Naive thymus-derived CD8-positive, alpha-beta T cell (primary cell): ENCODE measurements at regions not wholly inside any gene's neighbourhood (a gene's known extent, or its start where the extent isn't known, plus 50 kb on each side); places are given as distances from the start of the nearest gene placed in this dataset.
"Not testable (repeated sequence)": the region's sequence is repeated elsewhere in the genome, so short reads cannot be mapped to it uniquely, and the experiment has no call there.

Experiments
- ATAC-seq, 2 donors: fragments of 150-1000 bp; cut with Tn5 transposase in 1 of 2; sonication (Bioruptor Pico), chemical (Tn5 transposase) in 1 of 2; 1 replicate in 1 of 2; 2 replicates in 1 of 2; pipeline ENCODE4 v1.10.0; 2021; ENCODE audit warnings: mild to moderate bottlenecking in 2 of 2, moderate library complexity in 2 of 2
- POLR2A ChIA-PET: fragments of 350-600 bp; sonication (Branson Sonifier 250); formaldehyde crosslinking; loops from one replicate; lab custom pipeline; 2021; ENCODE audit warnings: antibody characterized with exemption; lab: Charles Lee
- DNase-seq, 10 donors: peaks; one replicate each; pipeline versions ENCODE4 v3.0.0 to v3.0.0-alpha.2; 2020 to 2022
- H3K27ac Mint-ChIP-seq, 10 donors: one replicate each; pipeline ENCODE4 v1.8.0; 2020 to 2022; ENCODE audit warnings: mild to moderate bottlenecking in 10 of 10, mixed read lengths in 10 of 10, moderate library complexity in 4 of 10, inconsistent platforms in 1 of 10
- H3K27me3 Mint-ChIP-seq, 5 donors: one replicate each; pipeline ENCODE4 v1.8.0; 2021 to 2022; ENCODE audit warnings: mixed read lengths in 5 of 5
- H3K36me3 Mint-ChIP-seq, 3 donors: one replicate each; pipeline ENCODE4 v1.8.0; 2020 to 2022; ENCODE audit warnings: mixed read lengths in 3 of 3, mild to moderate bottlenecking in 2 of 3, inconsistent platforms in 1 of 3
- H3K4me1 Mint-ChIP-seq, 4 donors: one replicate each; pipeline ENCODE4 v1.8.0; 2021 to 2022; ENCODE audit warnings: mixed read lengths in 4 of 4
- H3K4me3 Mint-ChIP-seq, 10 donors: one replicate each; pipeline ENCODE4 v1.8.0; 2020 to 2022; ENCODE audit warnings: mild to moderate bottlenecking in 10 of 10, mixed read lengths in 10 of 10, moderate library complexity in 6 of 10, inconsistent platforms in 1 of 10
- H3K9me3 Mint-ChIP-seq, 9 donors: one replicate each; pipeline ENCODE4 v1.8.0; 2020 to 2022; ENCODE audit warnings: mixed read lengths in 9 of 9, mild to moderate bottlenecking in 3 of 9, inconsistent platforms in 1 of 9, moderate library complexity in 1 of 9

DNA sequence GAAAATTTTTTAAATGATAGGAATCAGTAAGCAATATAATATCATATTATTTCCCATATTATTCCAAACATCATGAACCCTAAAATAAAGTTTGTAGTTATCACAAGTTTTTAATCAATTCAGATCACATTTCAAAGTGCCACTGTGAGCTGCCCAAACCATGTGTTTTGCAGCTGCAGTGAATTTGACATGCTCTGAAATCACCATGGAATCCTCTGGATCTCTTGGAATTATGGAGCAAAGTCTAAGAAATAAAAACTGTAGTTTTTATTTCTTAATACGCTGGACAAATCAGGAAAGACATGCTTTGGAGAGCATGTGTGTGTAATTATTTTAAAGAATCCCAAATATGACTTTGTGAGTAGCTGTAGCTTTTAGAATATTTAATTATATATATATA is 262.7 kb downstream of the ANKRD50 start:
- POLR2A ChIA-PET, result no interaction called here
- ATAC-seq, result no peak
- Mint-ChIP-seq H3K36me3 (peaks cover 0 to 6% (median 0%) of the 10 kb centered on the region in 3 donors), H3K4me3 (no peak overlapping the region), H3K4me1 (no peaks in the 10 kb centered on the region), H3K27ac (no peak overlapping the region), H3K9me3 (peaks cover 2 to 25% (median 8%) of the 10 kb centered on the region in 9 donors), H3K27me3 (peaks cover 0 to 4% (median 0%) of the 10 kb centered on the region in 5 donors)
- DNase-seq, result no peak

DNA sequence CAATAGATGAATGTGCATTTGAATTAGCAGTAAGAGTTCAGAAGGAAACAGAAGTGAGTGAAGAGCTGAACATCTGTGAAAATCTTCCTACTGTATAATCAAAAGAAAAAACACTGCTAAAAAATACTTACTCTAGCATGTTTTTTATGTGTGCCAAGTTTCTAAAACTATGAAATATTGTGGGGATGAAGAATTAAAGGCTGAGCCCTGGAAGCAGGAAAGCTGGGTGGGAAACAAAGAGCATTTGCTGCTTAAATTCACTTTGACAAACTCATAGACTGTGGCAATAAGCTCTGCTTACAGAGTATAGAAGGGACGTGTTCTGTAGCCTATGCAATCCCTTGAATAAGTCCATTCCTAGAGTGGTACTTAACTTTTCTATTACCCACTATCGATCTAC is 261.7 kb downstream of the ANKRD50 start:
- Mint-ChIP-seq H3K27me3 (peaks cover 0 to 4% (median 0%) of the 10 kb centered on the region in 5 donors), H3K27ac (no peak overlapping the region), H3K4me3 (no peak overlapping the region), H3K4me1 (no peaks in the 10 kb centered on the region), H3K36me3 (peaks cover 0 to 5% (median 0%) of the 10 kb centered on the region in 3 donors), H3K9me3 (peaks cover 2 to 24% (median 8%) of the 10 kb centered on the region in 9 donors)
- ATAC-seq (no peak), DNase-seq (no peak)
- POLR2A ChIA-PET, result no interaction called here

- H3K36me3 Mint-ChIP-seq, result no peaks in the 10 kb centered on the region
- ATAC-seq, result no peak
- no peak for DNase-seq
- H3K27me3 Mint-ChIP-seq, result peaks cover 0 to 1% (median 0%) of the 10 kb centered on the region in 5 donors
- no peaks in the 10 kb centered on the region for H3K4me1 Mint-ChIP-seq
- no peak overlapping the region for H3K4me3 Mint-ChIP-seq
- peaks cover 0 to 10% (median 2%) of the 10 kb centered on the region in 9 donors for H3K9me3 Mint-ChIP-seq
- POLR2A ChIA-PET, result no interaction called here
- H3K27ac Mint-ChIP-seq, result no peak overlapping the region
Observed at GRCh38 chr4:124454772-124455270, 257.7 kb downstream of the ANKRD50 start.

GRCh38 chr4:124455671-124456070 is 256.9 kb downstream of the ANKRD50 start:
- H3K36me3 Mint-ChIP-seq, result no peaks in the 10 kb centered on the region
- H3K4me3 Mint-ChIP-seq, result no peak overlapping the region
- peaks cover 0 to 1% (median 0%) of the 10 kb centered on the region in 5 donors for H3K27me3 Mint-ChIP-seq
- no peaks in the 10 kb centered on the region for H3K4me1 Mint-ChIP-seq
- ATAC-seq (no peak), DNase-seq (no peak)
- H3K27ac Mint-ChIP-seq, result no peak overlapping the region
- H3K9me3 Mint-ChIP-seq, result peaks cover 0 to 10% (median 2%) of the 10 kb centered on the region in 9 donors
- POLR2A ChIA-PET, result interaction anchor here (0.6 kb wide), 1 partner anchor 1331 kb away, joined by 7 read pairs; no protein-coding TSS in a partner anchor

- POLR2A ChIA-PET, result interaction anchor here (0.7 kb wide), 1 partner anchor 138 kb away, joined by 3 read pairs; no protein-coding TSS in a partner anchor
- ATAC-seq (no peak), DNase-seq (no peak)
- H3K27me3 Mint-ChIP-seq, result peaks cover 0 to 1% (median 0%) of the 10 kb centered on the region in 5 donors
- peaks cover 0 to 5% (median 0%) of the 10 kb centered on the region in 3 donors for H3K36me3 Mint-ChIP-seq
- H3K4me3 Mint-ChIP-seq, result no peak overlapping the region
- no peaks in the 10 kb centered on the region for H3K4me1 Mint-ChIP-seq
- no peak overlapping the region for H3K27ac Mint-ChIP-seq
- peaks cover 0 to 34% (median 17%) of the 10 kb centered on the region in 9 donors for H3K9me3 Mint-ChIP-seq
Observed at GRCh38 chr4:124459196-124459940, 253.2 kb downstream of the ANKRD50 start.

DNA sequence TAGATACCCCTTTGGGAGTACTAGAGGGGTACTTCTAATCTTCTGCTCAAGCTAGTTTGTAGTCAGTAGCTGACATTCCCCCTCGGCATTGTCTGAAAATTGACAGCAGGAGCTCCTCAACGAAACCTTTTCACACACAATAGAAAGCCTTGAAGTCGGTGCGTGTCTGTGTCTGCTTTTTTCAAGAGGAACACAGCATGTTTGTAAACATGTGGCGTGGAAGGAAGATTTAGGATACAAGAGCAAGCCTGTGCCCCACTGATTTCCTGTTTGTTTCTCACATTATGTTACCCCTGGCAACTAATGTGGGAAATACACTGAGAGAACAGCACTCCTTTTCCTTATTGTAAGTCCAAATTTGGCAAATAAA is 252.6 kb downstream of the ANKRD50 start:
- no peaks in the 10 kb centered on the region for H3K4me1 Mint-ChIP-seq
- H3K27me3 Mint-ChIP-seq, result peaks cover 0 to 1% (median 0%) of the 10 kb centered on the region in 5 donors
- DNase-seq (no peak), ATAC-seq (no peak)
- no peak overlapping the region for H3K4me3 Mint-ChIP-seq
- H3K27ac Mint-ChIP-seq, result no peak overlapping the region
- H3K36me3 Mint-ChIP-seq, result peaks cover 0 to 5% (median 0%) of the 10 kb centered on the region in 3 donors
- POLR2A ChIA-PET, result interaction anchor here (0.7 kb wide), 1 partner anchor 139 kb away, joined by 3 read pairs; no protein-coding TSS in a partner anchor
- H3K9me3 Mint-ChIP-seq, result peaks cover 0 to 37% (median 17%) of the 10 kb centered on the region in 9 donors

GRCh38 chr4:124461592-124461991 is 250.9 kb downstream of the ANKRD50 start:
- H3K36me3 Mint-ChIP-seq, H3K4me3 Mint-ChIP-seq, ATAC-seq, DNase-seq, H3K27ac Mint-ChIP-seq, H3K4me1 Mint-ChIP-seq, H3K27me3 Mint-ChIP-seq, POLR2A ChIA-PET: not testable (repeated sequence)
- peaks cover 0 to 37% (median 18%) of the 10 kb centered on the region in 9 donors for H3K9me3 Mint-ChIP-seq

GRCh38 chr4:124462954-124463828 is 249.3 kb downstream of the ANKRD50 start:
- Mint-ChIP-seq H3K36me3 (peaks cover 0 to 5% (median 0%) of the 10 kb centered on the region in 3 donors), H3K27ac (no peak overlapping the region), H3K27me3 (peaks cover 0 to 1% (median 0%) of the 10 kb centered on the region in 5 donors), H3K9me3 (peaks cover 0 to 37% (median 18%) of the 10 kb centered on the region in 9 donors), H3K4me1 (no peaks in the 10 kb centered on the region), H3K4me3 (no peak overlapping the region)
- DNase-seq, result no peak
- ATAC-seq, result no peak
- POLR2A ChIA-PET, result no interaction called here

DNA sequence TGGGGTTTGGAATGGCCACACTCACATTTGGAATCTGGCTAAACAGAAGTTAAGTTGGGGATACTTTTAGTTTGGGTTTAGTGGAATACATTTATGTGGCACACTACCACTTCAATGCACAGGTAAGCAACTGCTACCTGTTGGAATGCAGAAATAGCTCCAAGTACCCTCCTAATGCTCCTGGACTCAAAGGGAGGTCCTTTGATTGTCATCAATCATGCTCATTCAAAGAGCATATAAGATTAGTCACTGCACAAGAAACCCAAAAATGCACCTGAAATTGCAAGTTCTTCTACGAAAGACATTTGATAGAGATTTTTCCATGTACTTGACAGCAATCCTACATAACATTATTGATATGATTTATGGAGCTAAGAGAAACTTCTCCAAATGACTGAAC is 247.7 kb downstream of the ANKRD50 start:
- H3K27me3 Mint-ChIP-seq, result no peaks in the 10 kb centered on the region
- no peak overlapping the region for H3K4me3 Mint-ChIP-seq
- H3K36me3 Mint-ChIP-seq, result peaks cover 0 to 5% (median 0%) of the 10 kb centered on the region in 3 donors
- DNase-seq (no peak), ATAC-seq (no peak)
- POLR2A ChIA-PET, result no interaction called here
- no peak overlapping the region for H3K27ac Mint-ChIP-seq
- no peaks in the 10 kb centered on the region for H3K4me1 Mint-ChIP-seq
- H3K9me3 Mint-ChIP-seq, result peaks cover 0 to 37% (median 17%) of the 10 kb centered on the region in 9 donors

DNA sequence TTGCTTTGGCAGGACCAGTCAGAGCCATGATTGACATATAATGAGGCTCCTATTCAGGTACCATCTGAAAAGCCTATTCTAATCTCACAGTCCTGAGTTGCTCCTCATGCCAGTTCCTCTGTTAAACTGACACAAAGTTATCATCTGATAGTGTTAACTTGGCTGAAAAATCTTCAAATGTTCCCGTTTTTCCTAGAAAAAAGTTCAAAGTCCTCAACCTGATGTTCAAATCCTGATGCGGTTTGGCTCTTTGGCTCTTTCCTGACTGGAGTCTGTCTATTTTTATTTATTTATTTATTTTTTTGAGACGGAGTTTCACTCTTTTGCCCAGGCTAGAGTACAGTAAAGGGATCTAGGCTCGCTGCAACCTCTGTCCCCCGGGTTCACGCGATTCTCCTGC is 244.2 kb downstream of the ANKRD50 start:
- ATAC-seq (no peak), DNase-seq (no peak)
- Mint-ChIP-seq H3K27ac (no peak overlapping the region), H3K4me3 (no peak overlapping the region), H3K36me3 (peaks cover 0 to 5% (median 0%) of the 10 kb centered on the region in 3 donors), H3K4me1 (no peaks in the 10 kb centered on the region), H3K27me3 (no peaks in the 10 kb centered on the region), H3K9me3 (peaks cover 0 to 20% (median 5%) of the 10 kb centered on the region in 9 donors)
- POLR2A ChIA-PET, result no interaction called here

DNA sequence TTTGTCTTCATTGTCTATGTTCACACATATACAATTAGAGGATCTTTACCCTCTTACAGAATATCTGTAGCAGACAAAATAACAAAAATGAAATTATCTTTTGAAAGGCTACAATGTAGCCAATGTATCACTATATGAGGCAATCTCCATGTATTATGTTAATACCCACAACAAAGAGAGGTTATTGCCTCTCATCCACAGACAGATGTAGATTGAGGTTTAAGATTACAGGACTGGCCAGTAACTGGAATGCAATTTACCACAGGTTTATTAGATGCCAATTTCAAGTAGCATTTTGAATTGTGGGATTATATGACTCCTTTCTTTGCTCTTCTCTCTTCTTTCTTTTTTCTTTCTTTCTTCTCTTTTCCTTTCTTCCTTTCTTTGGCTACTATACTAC is 242.6 kb downstream of the ANKRD50 start:
- DNase-seq, result no peak
- H3K36me3 Mint-ChIP-seq, result peaks cover 0 to 5% (median 0%) of the 10 kb centered on the region in 3 donors

GRCh38 chr4:124478470-124478869 is 234.1 kb downstream of the ANKRD50 start:
- Mint-ChIP-seq H3K27ac (no peak overlapping the region), H3K36me3 (no peaks in the 10 kb centered on the region), H3K4me1 (no peaks in the 10 kb centered on the region), H3K27me3 (peaks cover 0 to 6% (median 0%) of the 10 kb centered on the region in 5 donors), H3K4me3 (no peak overlapping the region), H3K9me3 (peaks cover 0 to 5% (median 0%) of the 10 kb centered on the region in 9 donors)
- DNase-seq (no peak), ATAC-seq (no peak)
- POLR2A ChIA-PET, result no interaction called here

More for the DNA sequence above, 242.6 kb downstream of the ANKRD50 start:
- Mint-ChIP-seq H3K4me1 (no peaks in the 10 kb centered on the region), H3K4me3 (no peak overlapping the region), H3K27me3 (peaks cover 0 to 2% (median 0%) of the 10 kb centered on the region in 5 donors), H3K27ac (no peak overlapping the region), H3K9me3 (peaks cover 0 to 19% (median 5%) of the 10 kb centered on the region in 9 donors)
- ATAC-seq, result no peak
- POLR2A ChIA-PET, result no interaction called here
